Thyroid gland (tissue), 4 donors: ENCODE measurements at regions not wholly inside any gene's neighbourhood (a gene's known extent, or its start where the extent isn't known, plus 50 kb on each side); places are given as distances from the start of the nearest gene placed in this dataset.

Experiments
- DNase-seq, 2 donors: peaks; one replicate each; pipeline ENCODE4 v3.0.0-alpha.2; 2019
- H3K27ac ChIP-seq, 3 donors: fragments of 200-600 bp; sonication (generic); 1 replicate in 2 of 3; 2 replicates in 1 of 3; pipeline ENCODE4 v1.5.1; 2016 to 2019; ENCODE audit warnings: mild to moderate bottlenecking in 1 of 3, moderate library complexity in 1 of 3
- H3K27me3 ChIP-seq: fragments of 200-600 bp; sonication (generic); one replicate; pipeline ENCODE4 v1.5.1; 2019
- H3K36me3 ChIP-seq, 2 donors: fragments of 200-600 bp; sonication (generic); one replicate each; pipeline ENCODE4 v1.5.1; 2016 to 2019
- H3K4me1 ChIP-seq, 2 donors: fragments of 200-600 bp; sonication (generic); one replicate each; pipeline ENCODE4 v1.5.1; 2017 to 2019
- H3K4me3 ChIP-seq, 3 donors: fragments of 200-600 bp; sonication (generic); replicated peaks in 1 of 3; 1 replicate in 2 of 3; 2 replicates in 1 of 3; pipeline ENCODE4 v1.5.1; 2016; ENCODE audit warnings: mild to moderate bottlenecking in 1 of 3
- H3K9me3 ChIP-seq: fragments of 200-600 bp; sonication (generic); one replicate; pipeline ENCODE4 v1.5.1; 2017
- CTCF ChIP-seq, 6 experiments: fragments of 200-600 bp in 3 of 6; fragments of 450-650 bp in 3 of 6; sonication (generic) in 3 of 6; IDR thresholded peaks; one replicate each; pipeline ENCODE4 v1.5.1; 2016 to 2019; ENCODE audit warnings: antibody characterized with exemption in 6 of 6, mild to moderate bottlenecking in 2 of 6, inconsistent platforms in 1 of 6, moderate library complexity in 1 of 6
- POLR2A ChIP-seq, 2 donors: fragments of 450-650 bp; IDR thresholded peaks; one replicate each; pipeline ENCODE4 v1.6.1; 2017; ENCODE audit warnings: antibody characterized with exemption in 2 of 2, mild to moderate bottlenecking in 2 of 2, moderate library complexity in 1 of 2
- WGBS, 2 donors: methylation state at CpG; one replicate each; pipeline ENCODE4 v1.1.5; 2017; 5-methylcytosine and 5-hydroxymethylcytosine counted together
- intact Hi-C: fragments of 100-400 bp; cut with DNase I; formaldehyde crosslinking; loops from one replicate; pipeline ENCODE4 v1.15.1; 2023

DNA sequence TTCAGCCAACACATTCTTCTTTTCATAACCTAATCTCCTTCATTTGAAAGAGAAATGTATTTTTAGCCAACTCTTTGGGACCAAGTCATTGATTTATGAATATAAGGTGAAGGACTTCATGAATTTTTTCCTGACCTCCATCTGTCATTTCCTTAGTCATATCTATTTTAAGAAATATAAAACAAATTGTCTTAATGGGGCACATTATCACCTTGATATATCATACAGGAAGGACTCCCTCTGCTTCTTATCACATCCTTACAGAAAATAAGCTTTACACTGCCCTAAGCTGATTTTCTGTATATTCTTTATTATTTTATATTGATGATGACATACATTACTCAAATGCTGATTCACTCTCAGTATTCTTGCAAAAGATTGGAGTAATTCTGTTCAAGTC is 1076.2 kb downstream of the TDRD15 start:
- no peak for DNase-seq
- intact Hi-C loops = no loop called here
- Histone ChIP-seq H3K4me1 (no peaks in the 10 kb centered on the region), H3K36me3 (no peaks in the 10 kb centered on the region), H3K4me3 (no peak overlapping the region), H3K27me3 (no peaks in the 10 kb centered on the region), H3K9me3 (no peaks in the 10 kb centered on the region), H3K27ac (no peak overlapping the region)
- no peak for TF ChIP-seq POLR2A (IDR thresholded peaks at IDR 0.05)
- no peak for TF ChIP-seq CTCF (IDR thresholded peaks at IDR 0.05)

DNA sequence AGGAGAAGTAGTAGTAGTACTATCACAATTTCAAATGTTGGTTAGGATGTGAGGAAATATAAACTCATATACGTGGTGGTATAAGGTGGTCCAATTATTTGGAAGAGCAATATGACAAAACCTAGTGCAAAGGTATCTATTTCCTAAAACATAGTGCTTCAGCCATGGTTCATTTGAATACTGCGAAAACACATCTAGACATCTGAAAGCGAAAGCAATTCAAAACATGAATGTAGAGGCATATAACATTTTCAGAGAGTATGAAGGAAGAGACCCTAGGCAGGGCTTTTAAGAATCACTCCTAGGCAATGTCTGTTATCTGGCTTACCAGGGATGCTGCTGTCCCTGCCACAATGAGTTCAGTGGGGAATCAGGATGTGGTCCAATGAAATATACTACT is 1085.8 kb downstream of the TDRD15 start:
- Histone ChIP-seq H3K4me1 (no peaks in the 10 kb centered on the region), H3K36me3 (no peaks in the 10 kb centered on the region), H3K27me3 (no peaks in the 10 kb centered on the region), H3K4me3 (no peak overlapping the region), H3K27ac (no peak overlapping the region), H3K9me3 (no peaks in the 10 kb centered on the region)
- DNase-seq = no peak
- intact Hi-C loops = no loop called here
- WGBS, 2 donors = 90% methylated on average over 3 of the region's 3 CpGs
- TF ChIP-seq CTCF (IDR thresholded peaks at IDR 0.05) (no peak), POLR2A (IDR thresholded peaks at IDR 0.05) (no peak)

DNA sequence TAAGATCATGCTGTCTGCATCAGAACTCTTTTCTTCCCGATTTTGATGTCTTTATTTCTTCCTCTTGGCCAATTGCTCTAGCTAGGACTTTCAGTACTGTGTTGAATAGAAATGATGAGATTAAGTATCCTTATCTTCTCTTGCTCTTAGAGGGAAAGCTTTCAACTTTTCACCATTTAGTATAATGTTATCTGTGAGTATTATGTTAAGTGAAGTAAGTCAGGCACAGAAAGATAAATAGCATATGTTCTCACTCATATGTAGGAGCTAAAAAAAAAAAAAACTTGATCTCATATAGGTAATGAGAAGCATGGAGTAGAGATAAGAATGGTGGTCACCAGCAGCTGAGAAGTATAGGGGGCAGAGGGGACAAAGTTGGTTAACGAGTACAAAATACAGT is 1089.5 kb downstream of the TDRD15 start:
- H3K4me1 ChIP-seq = no peaks in the 10 kb centered on the region
- no peak overlapping the region for H3K27ac ChIP-seq
- no peak for DNase-seq
- no peaks in the 10 kb centered on the region for H3K27me3 ChIP-seq
- WGBS, 2 donors = 76 to 78% methylated on average over 2 of the region's 2 CpGs
- no peak overlapping the region for H3K4me3 ChIP-seq
- no peaks in the 10 kb centered on the region for H3K9me3 ChIP-seq
- intact Hi-C loops = no loop called here
- TF ChIP-seq POLR2A (IDR thresholded peaks at IDR 0.05) (no peak), CTCF (IDR thresholded peaks at IDR 0.05) (no peak)
- no peaks in the 10 kb centered on the region for H3K36me3 ChIP-seq

- intact Hi-C loops = no loop called here
- H3K4me3 ChIP-seq = no peak overlapping the region
- H3K27me3 ChIP-seq = no peaks in the 10 kb centered on the region
- H3K4me1 ChIP-seq = no peaks in the 10 kb centered on the region
- no peaks in the 10 kb centered on the region for H3K36me3 ChIP-seq
- H3K9me3 ChIP-seq = no peaks in the 10 kb centered on the region
- WGBS, 2 donors = 73 to 78% methylated on average over 2 of the region's 2 CpGs
- DNase-seq = no peak
- H3K27ac ChIP-seq = no peak overlapping the region
- no peak for TF ChIP-seq CTCF (IDR thresholded peaks at IDR 0.05)
- TF ChIP-seq POLR2A (IDR thresholded peaks at IDR 0.05) = no peak
These were observed 1091.7 kb downstream of the TDRD15 start for GRCh38 chr2:22215517-22215916.

DNA sequence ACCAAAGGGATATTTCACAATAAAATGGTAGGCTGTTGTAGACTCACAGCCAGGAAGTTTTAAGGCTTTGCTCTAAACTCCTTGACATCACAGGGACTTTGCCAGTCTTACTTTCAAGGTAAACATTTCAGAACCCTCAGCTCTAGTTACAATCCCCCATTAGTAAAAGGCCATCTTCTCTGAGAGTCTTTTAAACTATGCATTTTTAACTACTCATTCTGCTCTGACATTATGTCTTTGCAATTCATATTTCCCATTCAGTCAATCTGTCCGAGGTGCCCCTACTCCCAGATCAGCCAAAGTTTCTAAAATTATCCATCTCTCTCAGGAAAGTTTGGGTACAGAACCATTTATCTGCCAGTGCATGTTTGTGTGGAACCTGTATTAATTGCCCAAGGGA is 1094.1 kb downstream of the TDRD15 start:
- H3K27me3 ChIP-seq = no peaks in the 10 kb centered on the region
- no peak for DNase-seq
- H3K27ac ChIP-seq = no peak overlapping the region
- WGBS, 2 donors = 84% methylated on average over 1 of the region's 1 CpG
- TF ChIP-seq CTCF (IDR thresholded peaks at IDR 0.05) (no peak), POLR2A (IDR thresholded peaks at IDR 0.05) (no peak)
- no peaks in the 10 kb centered on the region for H3K4me1 ChIP-seq
- intact Hi-C loops = no loop called here
- H3K9me3 ChIP-seq = no peaks in the 10 kb centered on the region
- no peak overlapping the region for H3K4me3 ChIP-seq
- no peaks in the 10 kb centered on the region for H3K36me3 ChIP-seq
